Caco-2 (cell line): ENCODE measurements at regions not wholly inside any gene's neighbourhood (a gene's known extent, or its start where the extent isn't known, plus 50 kb on each side); places are given as distances from the start of the nearest gene placed in this dataset.
"Not testable (repeated sequence)": the region's sequence is repeated elsewhere in the genome, so short reads cannot be mapped to it uniquely, and the experiment has no call there.

ENCODE experiments used
- BruUV-seq: library from RNA; stranded (reverse); fragments of 400-500 nt; replicated peaks from 2 replicates; lab custom pipeline; 2021; lab: Mats Ljungman, UMichigan
- CTCF ChIA-PET: fragments of 300-600 bp; sonication (Branson Sonifier 250); formaldehyde crosslinking; loops from one replicate; lab custom pipeline; 2022; ENCODE audit warnings: antibody characterized with exemption; lab: Charles Lee
- POLR2A ChIA-PET: fragments of 300-600 bp; sonication (Branson Sonifier 250); formaldehyde crosslinking; loops from one replicate; lab custom pipeline; 2022; ENCODE audit warnings: antibody characterized with exemption; lab: Charles Lee
- DNase-seq, 2 experiments: peaks; one replicate each; pipeline versions ENCODE4 v3.0.0 to v3.0.0-alpha.2; 2020 to 2022
- H3K27me3 ChIP-seq: replicated peaks from 2 replicates; pipeline ENCODE4 v1.6.0; 2011; ENCODE audit warnings: low read length; ENCODE audit not compliant: control insufficient read depth, insufficient read depth
- H3K36me3 ChIP-seq: 2 replicates; pipeline ENCODE4 v1.5.1; 2011; ENCODE audit warnings: low read length; ENCODE audit not compliant: control insufficient read depth, insufficient read depth
- H3K4me1 ChIP-seq: fragments of 250-450 bp; sonication (Bioruptor Pico); 2 replicates; pipeline ENCODE4 v1.5.1; 2020; ENCODE audit warnings: mild to moderate bottlenecking
- H3K4me3 ChIP-seq: 2 replicates; pipeline ENCODE4 v1.5.1; 2011; ENCODE audit warnings: low read depth, mild to moderate bottlenecking, control low read depth, low read length
- H3K9me3 ChIP-seq: fragments of 250-450 bp; sonication (Bioruptor Pico); 2 replicates; pipeline ENCODE4 v1.5.1; 2020; ENCODE audit warnings: mild to moderate bottlenecking, moderate library complexity
- H3K27ac Mint-ChIP-seq: one replicate; pipeline ENCODE4 v1.8.0; 2022; ENCODE audit warnings: mixed read lengths; ENCODE audit not compliant: unreplicated experiment
- H3K27me3 Mint-ChIP-seq: one replicate; pipeline ENCODE4 v1.8.0; 2022; ENCODE audit warnings: mixed read lengths; ENCODE audit not compliant: insufficient read depth, unreplicated experiment
- H3K36me3 Mint-ChIP-seq: one replicate; pipeline ENCODE4 v1.8.0; 2022; ENCODE audit warnings: mild to moderate bottlenecking, mixed read lengths; ENCODE audit not compliant: insufficient read depth, unreplicated experiment
- H3K4me1 Mint-ChIP-seq: one replicate; pipeline ENCODE4 v1.8.0; 2022; ENCODE audit warnings: low read depth, mixed read lengths; ENCODE audit not compliant: unreplicated experiment
- H3K4me3 Mint-ChIP-seq: one replicate; pipeline ENCODE4 v1.8.0; 2022; ENCODE audit warnings: mild to moderate bottlenecking, moderate library complexity, mixed read lengths; ENCODE audit not compliant: unreplicated experiment
- H3K9me3 Mint-ChIP-seq: one replicate; pipeline ENCODE4 v1.8.0; 2022; ENCODE audit warnings: mixed read lengths; ENCODE audit not compliant: unreplicated experiment
- CTCF ChIP-seq, 2 experiments: fragments of 200-600 bp in 1 of 2; IDR thresholded peaks; 1 replicate in 1 of 2; 2 replicates in 1 of 2; pipeline versions ENCODE4 v1.5.1 to v1.8.0; 2011 to 2022; ENCODE audit warnings: antibody characterized with exemption in 1 of 2, control low read depth in 1 of 2, inconsistent platforms in 1 of 2, low read depth in 1 of 2, low read length in 1 of 2, mild to moderate bottlenecking in 1 of 2, moderate library complexity in 1 of 2; ENCODE audit not compliant: insufficient read depth in 1 of 2, severe bottlenecking in 1 of 2, unreplicated experiment in 1 of 2
- intact Hi-C: fragments of 100-400 bp; cut with micrococcal nuclease; formaldehyde crosslinking; loops from one replicate; pipeline ENCODE4 v1.10.0; 2022; ENCODE audit not compliant: unreplicated experiment

- no TSS peak for BruUV-seq
- H3K27me3 Mint-ChIP-seq: peaks cover 18% of the 10 kb centered on the region
- H3K36me3 ChIP-seq: no peaks in the 10 kb centered on the region
Measured at GRCh38 chr20:12248481-12248880, 330.8 kb downstream of the BTBD3 start.

GRCh38 chr20:12250661-12251060 lies 333.0 kb downstream of the BTBD3 start:
- H3K4me1 ChIP-seq, DNase-seq, POLR2A ChIA-PET, H3K27me3 Mint-ChIP-seq, intact Hi-C loops, H3K9me3 ChIP-seq, BruUV-seq, H3K4me3 Mint-ChIP-seq, H3K27me3 ChIP-seq, H3K36me3 ChIP-seq, H3K27ac Mint-ChIP-seq, H3K4me1 Mint-ChIP-seq, H3K9me3 Mint-ChIP-seq, H3K36me3 Mint-ChIP-seq, H3K4me3 ChIP-seq, CTCF ChIA-PET: not testable (repeated sequence)

More at GRCh38 chr20:12248481-12248880, 330.8 kb downstream of the BTBD3 start:
- H3K9me3 Mint-ChIP-seq: no peaks in the 10 kb centered on the region
- DNase-seq: no peak
- H3K36me3 Mint-ChIP-seq: no peaks in the 10 kb centered on the region
- Histone ChIP-seq H3K4me3 (no peak overlapping the region), H3K9me3 (no peaks in the 10 kb centered on the region), H3K4me1 (no peaks in the 10 kb centered on the region), H3K27me3 (no peaks in the 10 kb centered on the region)
- ChIA-PET CTCF (no interaction called here), POLR2A (no interaction called here)
- intact Hi-C loops: no loop called here
- no peak for TF ChIP-seq CTCF (IDR thresholded peaks at IDR 0.05; ENCODE audit: insufficient read depth in 1 of 2, low read depth in 1 of 2, low read length in 1 of 2, severe bottlenecking in 1 of 2, unreplicated experiment in 1 of 2)
- H3K27ac Mint-ChIP-seq: no peak overlapping the region
- no peaks in the 10 kb centered on the region for H3K4me1 Mint-ChIP-seq
- H3K4me3 Mint-ChIP-seq: no peak overlapping the region

- Mint-ChIP-seq H3K36me3 (no peaks in the 10 kb centered on the region), H3K27ac (no peak overlapping the region)
- TF ChIP-seq CTCF (IDR thresholded peaks at IDR 0.05; ENCODE audit: insufficient read depth in 1 of 2, low read depth in 1 of 2, low read length in 1 of 2, severe bottlenecking in 1 of 2, unreplicated experiment in 1 of 2): no peak
Measured at GRCh38 chr20:12252793-12253192, 335.1 kb downstream of the BTBD3 start.

GRCh38 chr20:12255461-12255970 lies 337.8 kb downstream of the BTBD3 start:
- Histone ChIP-seq H3K4me1 (no peaks in the 10 kb centered on the region), H3K27me3 (no peaks in the 10 kb centered on the region), H3K9me3 (no peaks in the 10 kb centered on the region), H3K4me3 (no peak overlapping the region), H3K36me3 (no peaks in the 10 kb centered on the region)
- BruUV-seq: no TSS peak
- peaks cover 7% of the 10 kb centered on the region for H3K27me3 Mint-ChIP-seq
- no peaks in the 10 kb centered on the region for H3K9me3 Mint-ChIP-seq
- intact Hi-C loops: no loop called here
- no peak overlapping the region for H3K27ac Mint-ChIP-seq
- H3K4me1 Mint-ChIP-seq: no peaks in the 10 kb centered on the region
- ChIA-PET CTCF (no interaction called here), POLR2A (no interaction called here)
- no peaks in the 10 kb centered on the region for H3K36me3 Mint-ChIP-seq
- DNase-seq: no peak
- no peak overlapping the region for H3K4me3 Mint-ChIP-seq
- TF ChIP-seq CTCF (IDR thresholded peaks at IDR 0.05; ENCODE audit: insufficient read depth in 1 of 2, low read depth in 1 of 2, low read length in 1 of 2, severe bottlenecking in 1 of 2, unreplicated experiment in 1 of 2): no peak

More at GRCh38 chr20:12252793-12253192, 335.1 kb downstream of the BTBD3 start:
- Histone ChIP-seq H3K4me3 (no peak overlapping the region), H3K36me3 (no peaks in the 10 kb centered on the region), H3K9me3 (no peaks in the 10 kb centered on the region), H3K27me3 (no peaks in the 10 kb centered on the region), H3K4me1 (no peaks in the 10 kb centered on the region)
- ChIA-PET CTCF (no interaction called here), POLR2A (no interaction called here)
- intact Hi-C loops: no loop called here
- H3K9me3 Mint-ChIP-seq: no peaks in the 10 kb centered on the region
- H3K4me1 Mint-ChIP-seq: no peaks in the 10 kb centered on the region
- DNase-seq: no peak
- H3K4me3 Mint-ChIP-seq: no peak overlapping the region
- H3K27me3 Mint-ChIP-seq: peaks cover 10% of the 10 kb centered on the region
- no TSS peak for BruUV-seq
